GM12878 (cell line): ENCODE measurements at regions not wholly inside any gene's neighbourhood (a gene's known extent, or its start where the extent isn't known, plus 50 kb on each side); places are given as distances from the start of the nearest gene placed in this dataset.

Experiments
- CTCF ChIP-seq, 3 experiments: IDR thresholded peaks in 2 of 3; conservative IDR thresholded peaks in 1 of 3; 2 replicates each; pipeline ENCODE4 v1.5.1; 2011; ENCODE audit warnings: low read depth in 3 of 3, low read length in 3 of 3, mild to moderate bottlenecking in 3 of 3, control low read depth in 2 of 3, moderate library complexity in 2 of 3, inconsistent platforms in 1 of 3, mixed read lengths in 1 of 3; ENCODE audit not compliant: control insufficient read depth in 2 of 3, insufficient read depth in 1 of 3; ENCODE audit errors: extremely low read depth in 1 of 3
- EZH2 ChIP-seq: IDR thresholded peaks from 2 replicates; pipeline ENCODE4 v1.6.1; 2012; ENCODE audit warnings: low read depth, mild to moderate bottlenecking, control low read depth, inconsistent platforms, low read length, borderline replicate concordance; ENCODE audit not compliant: control insufficient read depth
- FOXM1 ChIP-seq: IDR thresholded peaks from 2 replicates; pipeline ENCODE4 v1.6.1; 2012; ENCODE audit warnings: low read depth, mild to moderate bottlenecking, inconsistent platforms, low read length, moderate library complexity
- PBX3 ChIP-seq: IDR thresholded peaks from 2 replicates; pipeline ENCODE4 v1.6.1; 2011; ENCODE audit warnings: mild to moderate bottlenecking, low read depth, low read length, moderate library complexity; ENCODE audit not compliant: insufficient replicate concordance
- POLR2A ChIP-seq: IDR thresholded peaks from 2 replicates; pipeline ENCODE4 v1.6.1; 2011; ENCODE audit warnings: low read depth, mild to moderate bottlenecking, low read length
- RBBP5 ChIP-seq: fragments of 200-600 bp; sonication (generic); conservative IDR thresholded peaks from 2 replicates; pipeline ENCODE4 v1.6.1; 2016
- SKIL ChIP-seq: fragments of 450-650 bp; IDR thresholded peaks from 2 replicates; pipeline ENCODE4 v1.6.1; 2017; ENCODE audit warnings: mild to moderate bottlenecking, low read depth, inconsistent platforms; ENCODE audit not compliant: poor library complexity, severe bottlenecking
- TAF1 ChIP-seq: IDR thresholded peaks from 2 replicates; pipeline ENCODE4 v1.6.1; 2011; ENCODE audit warnings: mild to moderate bottlenecking, low read depth, low read length, borderline replicate concordance
- YY1 ChIP-seq: IDR thresholded peaks from 2 replicates; pipeline ENCODE4 v1.6.1; 2011; ENCODE audit warnings: low read depth, mild to moderate bottlenecking, low read length

- TF ChIP-seq YY1 = no peak
- TF ChIP-seq CTCF (IDR thresholded peaks at IDR 0.05 in 2 of 3, conservative IDR thresholded peaks at IDR 0.05 in 1 of 3; ENCODE audit: control insufficient read depth in 2 of 3, extremely low read depth in 1 of 3, insufficient read depth in 1 of 3, low read depth in 3 of 3, low read length in 3 of 3) = no peak
- TF ChIP-seq POLR2A = no peak
- no peak for TF ChIP-seq RBBP5
- TF ChIP-seq SKIL = no peak
- no peak for TF ChIP-seq PBX3
- no peak for TF ChIP-seq EZH2
- no peak for TF ChIP-seq FOXM1
- TF ChIP-seq TAF1 = no peak
Measured at GRCh38 chr4:108536577-108536976, 83.8 kb upstream of the RPL34 start.
